ENCODE measurements at regions not wholly inside any gene's neighbourhood (a gene's known extent, or its start where the extent isn't known, plus 50 kb on each side); places are given as distances from the start of the nearest gene placed in this dataset.
"Not testable (repeated sequence)": the region's sequence is repeated elsewhere in the genome, so short reads cannot be mapped to it uniquely, and the experiment has no call there.

DNA sequence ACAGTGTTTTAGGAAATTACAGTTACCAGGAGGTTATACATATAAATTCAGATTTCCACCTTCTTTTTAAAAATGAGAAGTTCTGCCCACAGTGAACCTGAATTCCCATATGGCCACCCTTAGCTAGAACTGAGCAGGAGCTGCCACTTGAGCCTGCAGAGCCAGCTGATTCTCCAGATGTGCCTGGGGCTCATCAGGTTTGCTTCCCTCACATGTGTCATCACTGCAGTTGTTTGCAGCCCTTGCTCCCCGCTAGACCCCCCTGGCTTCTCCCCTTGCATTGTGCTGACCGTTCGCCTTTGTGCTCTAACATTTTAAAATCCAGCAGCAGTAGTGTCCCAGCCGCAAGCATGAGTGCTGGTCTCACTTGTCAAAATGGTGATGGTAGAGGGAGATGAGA is 131.1 kb downstream of the UTRN start:
- Histone ChIP-seq H3K4me3 (no peak overlapping the region), H3K9me3 (no peaks in the 10 kb centered on the region), H3K36me3 (no peaks in the 10 kb centered on the region), H3K27ac (no peak overlapping the region), H3K27me3 (no peaks in the 10 kb centered on the region), H3K4me1 (peaks cover 0 to 29% of the 10 kb centered on the region in 2 donors)
- DNase-seq (ENCODE audit: low spot score) = no peak
- TF ChIP-seq, protein P1, sequence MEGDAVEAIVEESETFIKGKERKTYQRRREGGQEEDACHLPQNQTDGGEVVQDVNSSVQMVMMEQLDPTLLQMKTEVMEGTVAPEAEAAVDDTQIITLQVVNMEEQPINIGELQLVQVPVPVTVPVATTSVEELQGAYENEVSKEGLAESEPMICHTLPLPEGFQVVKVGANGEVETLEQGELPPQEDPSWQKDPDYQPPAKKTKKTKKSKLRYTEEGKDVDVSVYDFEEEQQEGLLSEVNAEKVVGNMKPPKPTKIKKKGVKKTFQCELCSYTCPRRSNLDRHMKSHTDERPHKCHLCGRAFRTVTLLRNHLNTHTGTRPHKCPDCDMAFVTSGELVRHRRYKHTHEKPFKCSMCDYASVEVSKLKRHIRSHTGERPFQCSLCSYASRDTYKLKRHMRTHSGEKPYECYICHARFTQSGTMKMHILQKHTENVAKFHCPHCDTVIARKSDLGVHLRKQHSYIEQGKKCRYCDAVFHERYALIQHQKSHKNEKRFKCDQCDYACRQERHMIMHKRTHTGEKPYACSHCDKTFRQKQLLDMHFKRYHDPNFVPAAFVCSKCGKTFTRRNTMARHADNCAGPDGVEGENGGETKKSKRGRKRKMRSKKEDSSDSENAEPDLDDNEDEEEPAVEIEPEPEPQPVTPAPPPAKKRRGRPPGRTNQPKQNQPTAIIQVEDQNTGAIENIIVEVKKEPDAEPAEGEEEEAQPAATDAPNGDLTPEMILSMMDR (IDR thresholded peaks at IDR 0.05) = no peak

DNA sequence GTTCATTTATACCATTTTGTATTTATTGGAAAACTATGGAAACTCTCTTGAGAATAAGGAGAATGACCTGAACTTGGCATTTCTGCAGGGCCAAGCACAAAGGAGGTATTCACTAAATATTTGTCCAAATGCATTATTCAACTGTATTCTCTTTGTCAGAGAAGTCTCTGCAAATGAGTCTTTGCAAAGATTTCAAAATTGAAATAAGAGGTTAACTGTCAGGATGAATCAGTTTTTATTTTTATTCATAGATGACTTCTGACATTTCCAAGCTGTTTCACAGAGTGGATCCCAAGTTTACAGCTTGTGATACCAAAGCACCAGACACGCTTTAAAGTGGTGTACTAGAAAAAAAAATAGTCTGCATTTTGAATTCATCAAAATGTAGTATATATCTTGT is 131.6 kb downstream of the UTRN start:
- H3K9me3 ChIP-seq = no peaks in the 10 kb centered on the region
- TF ChIP-seq, protein P1 (IDR thresholded peaks at IDR 0.05) = no peak
- peaks cover 0 to 29% of the 10 kb centered on the region in 2 donors for H3K4me1 ChIP-seq
- H3K27ac ChIP-seq = no peak overlapping the region
- H3K4me3 ChIP-seq = no peak overlapping the region
- no peak for DNase-seq (ENCODE audit: low spot score)
- no peaks in the 10 kb centered on the region for H3K27me3 ChIP-seq
- no peaks in the 10 kb centered on the region for H3K36me3 ChIP-seq

DNA sequence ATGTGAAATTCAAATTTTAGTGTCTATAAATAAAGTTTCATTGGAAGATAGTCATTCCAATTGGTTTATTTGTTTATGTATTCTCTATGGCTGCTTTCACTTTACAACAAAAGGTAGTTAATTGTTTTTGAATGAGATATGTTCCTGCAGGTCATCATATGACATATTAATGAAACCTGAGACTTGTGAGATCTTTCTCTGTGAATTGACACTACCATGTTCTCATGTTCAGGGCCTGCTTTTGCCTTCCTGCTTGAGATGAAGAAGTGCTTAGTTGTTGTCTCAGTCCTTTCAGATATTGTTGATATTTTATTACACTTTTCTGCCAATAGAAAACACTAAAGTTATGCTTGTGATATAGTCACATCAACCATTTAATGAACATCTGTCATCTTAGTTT is 132.5 kb downstream of the UTRN start:
- no peak overlapping the region for H3K4me3 ChIP-seq
- no peaks in the 10 kb centered on the region for H3K9me3 ChIP-seq
- no peaks in the 10 kb centered on the region for H3K27me3 ChIP-seq
- no peaks in the 10 kb centered on the region for H3K36me3 ChIP-seq
- H3K27ac ChIP-seq = no peak overlapping the region
- no peak for DNase-seq (ENCODE audit: low spot score)
- H3K4me1 ChIP-seq = peaks cover 0 to 29% of the 10 kb centered on the region in 2 donors
- TF ChIP-seq, protein P1 (IDR thresholded peaks at IDR 0.05) = no peak

DNA sequence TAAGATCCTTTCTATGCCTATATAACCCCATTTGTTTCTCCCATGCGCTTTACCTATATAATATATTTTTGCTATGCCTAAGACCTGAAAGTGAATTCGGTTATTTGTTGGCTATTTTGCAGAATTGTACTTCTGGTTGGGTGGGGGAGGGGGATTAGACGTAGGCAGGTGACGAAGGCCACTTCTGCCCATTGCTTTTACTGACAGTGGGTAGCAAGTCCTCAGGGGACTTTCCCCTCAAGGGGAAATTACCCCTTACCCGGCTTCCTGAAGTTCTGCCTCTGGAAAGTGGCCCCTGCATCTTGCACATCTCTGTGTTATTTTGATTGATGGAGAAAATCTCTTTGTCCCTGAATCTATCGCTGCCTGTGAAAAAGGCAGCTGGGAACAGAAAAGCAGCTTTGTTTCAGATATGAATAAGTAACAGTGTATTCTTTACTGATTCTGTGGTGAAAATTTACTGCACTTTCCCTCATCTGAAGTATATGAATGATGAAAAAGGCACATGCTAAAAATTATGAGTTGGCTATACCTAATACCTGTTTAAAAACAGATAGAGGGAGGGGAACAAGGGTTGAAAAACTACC is 133.9 kb downstream of the UTRN start:
- Histone ChIP-seq H3K4me1 (peaks cover 0 to 29% of the 10 kb centered on the region in 2 donors), H3K27me3 (no peaks in the 10 kb centered on the region), H3K4me3 (no peak overlapping the region), H3K27ac (no peak overlapping the region), H3K36me3 (no peaks in the 10 kb centered on the region), H3K9me3 (no peaks in the 10 kb centered on the region)
- TF ChIP-seq, protein P1 (IDR thresholded peaks at IDR 0.05) = no peak
- no peak for DNase-seq (ENCODE audit: low spot score)

DNA sequence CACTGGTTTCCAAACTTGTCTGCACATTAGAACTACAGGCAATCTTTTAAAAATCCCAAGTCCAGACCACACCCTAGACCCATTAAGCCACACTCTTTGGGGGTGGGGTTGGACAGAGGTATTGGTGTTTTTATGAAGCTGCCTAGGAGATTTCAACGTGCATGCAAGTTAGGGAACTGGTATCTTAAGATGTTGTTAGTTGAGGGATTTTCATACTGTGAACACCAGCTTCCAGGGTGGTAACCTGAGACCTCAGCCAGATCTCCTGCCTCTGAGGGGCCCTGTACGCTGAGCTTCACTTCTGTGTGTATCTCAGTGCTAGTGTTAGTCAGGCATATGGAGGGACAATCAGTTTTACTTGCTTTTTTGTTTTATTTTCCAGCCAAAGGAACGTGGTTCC is 138.0 kb downstream of the UTRN start:
- H3K27me3 ChIP-seq = no peaks in the 10 kb centered on the region
- TF ChIP-seq, protein P1 (IDR thresholded peaks at IDR 0.05) = no peak
- peaks cover 8% of the 10 kb centered on the region for H3K36me3 ChIP-seq
- H3K9me3 ChIP-seq = no peaks in the 10 kb centered on the region
- H3K4me1 ChIP-seq = no peaks in the 10 kb centered on the region
- no peak overlapping the region for H3K27ac ChIP-seq
- no peak for DNase-seq (ENCODE audit: low spot score)
- no peak overlapping the region for H3K4me3 ChIP-seq

DNA sequence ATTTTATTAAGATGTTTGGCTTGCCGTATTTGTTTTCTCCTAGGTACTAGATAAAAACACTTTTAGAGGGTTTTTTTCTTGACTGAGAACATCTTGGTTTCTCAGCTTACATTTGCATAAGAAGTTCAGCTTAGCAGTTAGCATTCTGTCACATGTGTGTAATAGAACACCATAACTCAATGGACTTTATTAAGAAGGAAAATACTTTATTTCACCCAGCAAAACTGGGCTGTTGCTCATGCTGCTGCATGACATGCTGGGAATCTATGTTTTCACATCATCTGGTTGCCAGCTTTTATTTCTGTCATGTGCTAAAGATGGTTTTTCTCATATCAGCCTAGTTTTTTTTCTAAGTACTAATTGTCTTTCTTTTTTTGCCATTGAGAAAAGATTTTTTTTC is 144.6 kb downstream of the UTRN start:
- TF ChIP-seq, protein P1 (IDR thresholded peaks at IDR 0.05) = no peak
- Histone ChIP-seq H3K4me3 (no peak overlapping the region), H3K4me1 (no peaks in the 10 kb centered on the region), H3K27me3 (no peaks in the 10 kb centered on the region), H3K36me3 (peaks cover 19% of the 10 kb centered on the region), H3K27ac (no peak overlapping the region), H3K9me3 (no peaks in the 10 kb centered on the region)
- no peak for DNase-seq (ENCODE audit: low spot score)

DNA sequence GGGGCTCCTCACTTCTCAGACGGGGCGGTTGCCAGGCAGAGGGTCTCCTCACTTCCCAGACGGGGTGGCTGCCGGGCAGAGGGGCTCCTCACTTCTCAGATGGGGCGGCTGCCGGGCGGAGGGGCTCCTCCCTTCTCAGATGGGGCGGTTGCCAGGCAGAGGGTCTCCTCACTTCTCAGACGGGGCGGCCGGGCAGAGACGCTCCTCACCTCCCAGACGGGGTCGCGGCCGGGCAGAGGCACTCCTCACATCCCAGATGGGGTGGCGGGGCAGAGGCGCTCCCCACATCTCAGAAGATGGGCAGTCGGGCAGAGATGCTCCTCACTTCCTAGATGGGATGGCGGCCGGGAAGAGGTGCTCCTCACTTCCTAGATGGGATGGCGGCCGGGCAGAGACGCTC is 148.3 kb downstream of the UTRN start:
- peaks cover 0 to 14% of the 10 kb centered on the region in 2 donors for H3K4me1 ChIP-seq
- H3K9me3 ChIP-seq; H3K27me3 ChIP-seq; H3K4me3 ChIP-seq; DNase-seq (ENCODE audit: low spot score); H3K27ac ChIP-seq: not testable (repeated sequence)
- H3K36me3 ChIP-seq = peaks cover 26% of the 10 kb centered on the region
